ENCODE measurements at regions not wholly inside any gene's neighbourhood (a gene's known extent, or its start where the extent isn't known, plus 50 kb on each side); places are given as distances from the start of the nearest gene placed in this dataset.

- Histone ChIP-seq H3K4me1 (replicated peaks in 1 of 4; ENCODE audit: control insufficient read depth in 3 of 4, insufficient read depth in 4 of 4, low read length in 3 of 4) (peaks cover 0 to 4% (median 1%) of the 10 kb centered on the region in 4 experiments; a peak in 2 of 7 replicates), H3K79me2 (ENCODE audit: control insufficient read depth in 1 of 2, insufficient read depth in 2 of 2, low read length in 2 of 2) (no peaks in the 10 kb centered on the region), H2AFZ (ENCODE audit: low read length) (no peak overlapping the region), H2BK120ac (replicated peaks; ENCODE audit: low read depth, low read length) (no peak overlapping the region), H2BK12ac (ENCODE audit: low read depth, low read length) (no peak overlapping the region), H3K23me2 (ENCODE audit: low read depth, low read length) (no peaks in the 10 kb centered on the region), H3K9me3 (ENCODE audit: insufficient read depth in 2 of 2, low read depth in 1 of 2, low read length in 1 of 2) (no peaks in the 10 kb centered on the region), H3K14ac (ENCODE audit: insufficient read length) (no peak overlapping the region), H2BK15ac (ENCODE audit: low read length) (no peak overlapping the region), H3K27ac (ENCODE audit: low read depth, low read length) (no peak overlapping the region), H3K18ac (ENCODE audit: extremely low read depth, low read length) (no peak overlapping the region; the same call in none of the 2 replicates), H2BK5ac (ENCODE audit: low read depth, low read length) (no peak overlapping the region; the same call in 1 of the 2 replicates), H3K9ac (replicated peaks in 1 of 4; ENCODE audit: extremely low read depth in 1 of 4, low read depth in 3 of 4, low read length in 3 of 4) (no peak overlapping the region), H3K79me1 (ENCODE audit: low read depth, low read length) (no peaks in the 10 kb centered on the region), H2BK20ac (ENCODE audit: low read length) (no peak overlapping the region), H4K8ac (ENCODE audit: extremely low read depth, insufficient read depth, low read length) (no peak overlapping the region), H4K91ac (replicated peaks; ENCODE audit: insufficient read length, low read length) (no peak overlapping the region), H3K4me2 (ENCODE audit: insufficient read depth in 1 of 2, low read depth in 2 of 2, low read length in 2 of 2) (no peak overlapping the region), H3K56ac (replicated peaks; ENCODE audit: insufficient read length, low read depth, low read length) (no peak overlapping the region), H2AK5ac (ENCODE audit: low read depth, low read length) (no peak overlapping the region), H4K20me1 (replicated peaks in 1 of 2; ENCODE audit: control insufficient read depth in 1 of 2, insufficient read depth in 2 of 2, low read length in 2 of 2) (no peaks in the 10 kb centered on the region), H3K4ac (replicated peaks; ENCODE audit: insufficient read length, low read depth, low read length) (no peak overlapping the region), H4K5ac (ENCODE audit: insufficient read length, low read depth, low read length) (no peak overlapping the region), H3K27me3 (replicated peaks in 1 of 4; ENCODE audit: control insufficient read depth in 3 of 4, extremely low read depth in 1 of 4, insufficient read depth in 3 of 4, low read length in 3 of 4) (no peaks in the 10 kb centered on the region), H3K36me3 (ENCODE audit: control insufficient read depth in 2 of 4, insufficient read depth in 4 of 4, low read length in 3 of 4) (no peaks in the 10 kb centered on the region), H3K4me3 (ENCODE audit: extremely low read depth in 1 of 4, insufficient read depth in 2 of 4, low read depth in 3 of 4, low read length in 4 of 4) (no peak overlapping the region), H3K23ac (ENCODE audit: insufficient read length) (no peak overlapping the region)
- TF ChIP-seq ASH2L (IDR thresholded peaks at IDR 0.05; ENCODE audit: low read length) (no peak), YY1 (IDR thresholded peaks at IDR 0.05; ENCODE audit: low read depth, low read length) (no peak), CREB1 (IDR thresholded peaks at IDR 0.05) (no peak), E2F6 (IDR thresholded peaks at IDR 0.05) (no peak), CHD1 (IDR thresholded peaks at IDR 0.05; ENCODE audit: low read depth, low read length) (no peak), POLR2AphosphoS5 (IDR thresholded peaks at IDR 0.05; ENCODE audit: low read depth, low read length) (no peak), RFX5 (IDR thresholded peaks at IDR 0.05; ENCODE audit: borderline replicate concordance, low read depth, low read length) (no peak), PHF8 (conservative IDR thresholded peaks at IDR 0.05; ENCODE audit: low read depth, low read length) (no peak), GTF2F1 (IDR thresholded peaks at IDR 0.05; ENCODE audit: borderline replicate concordance, low read depth, low read length) (no peak), MAFK (IDR thresholded peaks at IDR 0.05; ENCODE audit: low read depth, low read length) (no peak), KDM1A (IDR thresholded peaks at IDR 0.05; ENCODE audit: borderline replicate concordance, low read length) (no peak), EGR1 (IDR thresholded peaks at IDR 0.05; ENCODE audit: borderline replicate concordance, low read depth, low read length) (no peak)
- 71% methylated on average over 1 of the region's 1 CpG; no CpG with 5 or more reads in 1 of the 2 experiments for WGBS, 2 experiments (ENCODE audit: extremely low coverage in 1 of 2, insufficient coverage in 1 of 2, insufficient read length in 1 of 2, insufficient replicate concordance in 2 of 2, low coverage in 1 of 2, low lambda C conversion rate in 2 of 2, missing lambda C conversion rate in 1 of 2)
- no peak for FAIRE-seq
- peak in 1 of 2 experiments; percentile 2 for DNase-seq (ENCODE audit: low read depth in 1 of 2, low spot score in 2 of 2)
- ChIA-PET POLR2A (ENCODE audit: partially characterized antibody) (no interaction called here), CTCF (ENCODE audit: partially characterized antibody) (no interaction called here)
Observed at GRCh38 chr12:60980558-60980957, 1279.6 kb upstream of the USP15 start.
